H1 (cell line): ENCODE measurements at regions not wholly inside any gene's neighbourhood (a gene's known extent, or its start where the extent isn't known, plus 50 kb on each side); places are given as distances from the start of the nearest gene placed in this dataset.

Experiments
- BCL11A ChIP-seq, 2 experiments: IDR thresholded peaks; one replicate each; pipeline ENCODE4 v1.6.1; 2011; ENCODE audit warnings: low read depth in 2 of 2, low read length in 2 of 2, mild to moderate bottlenecking in 2 of 2
- CEBPB ChIP-seq: IDR thresholded peaks from 2 replicates; pipeline ENCODE4 v1.6.1; 2012; ENCODE audit warnings: low read depth, low read length
- KDM1A ChIP-seq: fragments of 200-600, 300-600 bp; sonication (generic); IDR thresholded peaks from 2 replicates; pipeline ENCODE4 v1.7.1; 2016; ENCODE audit warnings: mild to moderate bottlenecking, low read length, borderline replicate concordance
- RNF2 ChIP-seq: fragments of 200-900, 300-1000 bp; sonication (generic); IDR thresholded peaks from 2 replicates; pipeline ENCODE4 v1.7.1; 2016; ENCODE audit warnings: borderline replicate concordance, low read depth, mild to moderate bottlenecking, antibody characterized with exemption, low read length; ENCODE audit not compliant: poor library complexity, severe bottlenecking; ENCODE audit errors: missing control alignments
- SP2 ChIP-seq: IDR thresholded peaks from 2 replicates; pipeline ENCODE4 v1.6.1; 2012; ENCODE audit warnings: mild to moderate bottlenecking, low read length, inconsistent platforms
- SRF ChIP-seq: IDR thresholded peaks from 2 replicates; pipeline ENCODE4 v1.6.1; 2011; ENCODE audit warnings: mild to moderate bottlenecking, low read depth, low read length, moderate library complexity
- SUZ12 ChIP-seq: fragments of 200-600 bp; sonication (generic); IDR thresholded peaks from 2 replicates; pipeline ENCODE4 v1.6.1; 2012; ENCODE audit warnings: mild to moderate bottlenecking, inconsistent platforms, low read length, moderate library complexity, mixed read lengths
- TF ChIP-seq, protein P1 (sequence below): IDR thresholded peaks from 2 replicates; pipeline ENCODE4 v1.6.1; 2011; ENCODE audit warnings: low read depth, mild to moderate bottlenecking, low read length; ENCODE audit not compliant: insufficient read depth

DNA sequence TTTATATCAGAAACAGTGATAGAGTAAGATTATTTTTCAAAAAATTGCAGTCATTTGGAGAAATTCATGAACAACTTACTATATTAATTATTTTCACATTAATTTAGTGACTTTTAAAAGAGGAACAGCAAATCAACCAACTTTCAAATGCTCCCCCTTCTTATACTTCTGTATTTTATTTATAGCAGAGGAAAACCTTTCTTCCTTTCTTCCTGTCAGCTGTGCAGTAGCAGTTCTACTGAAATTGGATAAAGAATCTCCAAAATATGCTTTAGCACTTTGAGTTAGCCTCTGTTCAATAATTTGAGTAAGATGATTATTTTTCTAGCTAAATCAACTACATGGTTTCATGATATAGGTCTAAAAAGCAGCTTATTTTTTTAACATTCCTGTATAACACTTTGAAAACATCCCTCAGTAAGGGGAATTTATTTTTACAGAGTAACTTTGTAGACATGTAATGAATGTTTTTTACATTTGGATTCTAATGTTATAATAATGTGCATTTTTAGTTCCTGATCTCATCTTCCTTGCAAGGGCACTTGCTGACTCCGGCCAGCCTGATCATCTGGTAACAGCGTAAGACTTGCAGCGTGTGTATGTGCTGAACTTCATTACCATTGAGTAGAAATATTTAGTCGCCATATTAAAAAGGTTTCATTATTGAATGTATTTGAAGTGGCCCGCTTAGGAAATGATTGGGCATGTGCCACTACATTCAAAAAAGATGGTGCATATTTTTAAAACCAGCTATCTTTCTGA, 158.3 kb upstream of the HDAC9 start (continued):
- no peak for TF ChIP-seq RNF2
- no peak for TF ChIP-seq SRF
- TF ChIP-seq KDM1A, result no peak
- no peak for TF ChIP-seq SP2
- TF ChIP-seq SUZ12, result no peak
- no peak for TF ChIP-seq BCL11A (IDR thresholded peaks at IDR 0.05; ENCODE audit: low read depth in 2 of 2, low read length in 2 of 2)
- TF ChIP-seq, protein P1, sequence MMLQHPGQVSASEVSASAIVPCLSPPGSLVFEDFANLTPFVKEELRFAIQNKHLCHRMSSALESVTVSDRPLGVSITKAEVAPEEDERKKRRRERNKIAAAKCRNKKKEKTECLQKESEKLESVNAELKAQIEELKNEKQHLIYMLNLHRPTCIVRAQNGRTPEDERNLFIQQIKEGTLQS, result no peak
- TF ChIP-seq CEBPB, result no peak
